ENCODE measurements at regions not wholly inside any gene's neighbourhood (a gene's known extent, or its start where the extent isn't known, plus 50 kb on each side); places are given as distances from the start of the nearest gene placed in this dataset.

DNA sequence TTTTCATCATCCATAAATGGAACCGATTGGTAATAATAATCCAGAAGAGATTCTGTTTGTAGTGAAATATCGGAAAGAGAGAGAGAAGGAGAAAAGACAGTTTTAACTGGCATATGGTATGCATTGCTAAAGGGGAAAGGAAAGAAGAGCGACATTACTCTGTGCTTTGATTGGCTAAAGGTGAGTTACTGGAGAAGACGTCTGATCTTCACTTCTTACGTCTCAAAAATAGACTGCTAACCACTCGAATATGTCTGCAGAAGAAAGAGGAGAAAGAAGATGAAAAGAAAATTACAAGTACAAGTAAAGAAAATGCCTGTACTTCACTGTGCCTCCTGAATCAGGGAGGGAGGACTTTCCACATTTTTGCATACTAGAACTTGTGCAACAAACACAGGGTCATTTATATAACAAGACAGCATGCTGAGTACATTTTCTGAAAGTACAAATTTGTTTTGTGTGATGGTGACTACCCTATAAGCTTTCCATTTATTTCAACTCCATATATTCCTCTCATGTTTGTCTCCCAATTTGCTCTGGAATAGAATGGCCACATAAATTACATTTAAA is 787.2 kb downstream of the RNF144A start:
- Histone ChIP-seq H3K4me1 (ENCODE audit: control insufficient read depth, insufficient read depth, low read length) (peaks cover 23% of the 10 kb centered on the region), H3K9me3 (ENCODE audit: control insufficient read depth, insufficient read depth, low read length) (no peaks in the 10 kb centered on the region), H3K27me3 (ENCODE audit: control insufficient read depth, insufficient read depth, low read length) (peaks cover 8% of the 10 kb centered on the region), H3K4me3 (ENCODE audit: low read depth, low read length) (no peak overlapping the region), H3K9ac (ENCODE audit: low read depth, low read length) (no peak overlapping the region), H3K36me3 (ENCODE audit: control insufficient read depth, insufficient read depth, low read length) (no peaks in the 10 kb centered on the region)

DNA sequence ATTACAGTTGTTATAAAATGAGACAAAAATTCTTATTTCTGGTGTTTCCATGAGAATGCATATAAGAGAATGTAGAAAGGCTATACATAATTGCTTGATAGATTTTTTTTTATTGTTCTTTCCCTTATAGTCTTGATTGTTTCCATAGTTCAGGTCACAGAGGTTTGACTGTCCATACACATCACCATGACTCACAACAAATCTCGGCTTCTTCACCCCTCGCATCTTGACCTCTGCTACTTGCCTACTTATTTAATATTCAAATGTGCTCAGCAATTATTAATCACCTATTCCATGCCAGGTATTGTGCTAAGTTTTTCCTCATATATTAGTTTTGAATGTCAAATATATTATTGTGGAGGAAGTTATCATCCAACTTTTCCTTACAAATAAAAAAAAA is 789.6 kb downstream of the RNF144A start:
- H3K36me3 ChIP-seq (ENCODE audit: control insufficient read depth, insufficient read depth, low read length) = no peaks in the 10 kb centered on the region
- no peak overlapping the region for H3K9ac ChIP-seq (ENCODE audit: low read depth, low read length)
- peaks cover 5% of the 10 kb centered on the region for H3K27me3 ChIP-seq (ENCODE audit: control insufficient read depth, insufficient read depth, low read length)
- H3K4me1 ChIP-seq (ENCODE audit: control insufficient read depth, insufficient read depth, low read length) = peaks cover 22% of the 10 kb centered on the region
- no peak overlapping the region for H3K4me3 ChIP-seq (ENCODE audit: low read depth, low read length)
- H3K9me3 ChIP-seq (ENCODE audit: control insufficient read depth, insufficient read depth, low read length) = no peaks in the 10 kb centered on the region

DNA sequence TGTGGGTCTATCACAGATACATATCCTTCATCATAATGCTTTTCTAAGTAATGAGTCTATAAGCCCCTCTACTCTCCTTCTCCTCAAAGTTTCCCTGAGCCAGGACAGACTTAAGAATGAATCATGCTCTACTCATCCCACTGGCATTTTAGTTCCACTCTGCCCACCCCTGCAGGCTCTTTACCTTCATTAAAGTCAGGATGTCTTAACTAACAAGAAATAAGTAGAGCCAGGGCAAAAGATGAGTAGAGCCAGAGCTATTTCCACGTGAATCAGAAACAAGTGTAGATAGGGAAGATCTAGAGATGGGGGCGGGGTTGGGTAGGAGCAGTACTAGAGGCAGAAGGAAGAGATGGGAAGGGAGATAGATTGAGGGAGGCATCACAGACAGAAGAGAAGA is 790.5 kb downstream of the RNF144A start:
- peaks cover 13% of the 10 kb centered on the region for H3K4me1 ChIP-seq (ENCODE audit: control insufficient read depth, insufficient read depth, low read length)
- no peaks in the 10 kb centered on the region for H3K9me3 ChIP-seq (ENCODE audit: control insufficient read depth, insufficient read depth, low read length)

DNA sequence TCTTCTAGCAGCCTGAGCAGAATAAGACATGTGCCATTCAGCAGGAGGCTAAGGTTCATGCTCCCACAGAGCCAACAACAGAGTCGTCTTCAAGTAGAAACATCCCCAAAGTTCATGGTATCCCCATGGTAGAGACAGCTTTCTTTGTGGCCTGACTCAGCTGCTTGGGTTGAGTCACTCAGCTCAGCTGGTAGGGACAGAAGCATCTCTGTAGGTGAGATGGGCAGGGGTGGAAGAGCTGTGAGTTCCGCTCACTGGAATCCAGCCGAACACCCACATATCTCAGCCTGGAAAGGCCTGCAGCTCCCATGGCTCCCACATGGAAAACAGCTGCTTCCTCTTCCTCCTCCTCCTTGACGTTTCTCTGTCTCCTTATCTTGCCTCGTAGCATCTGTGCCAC is 792.7 kb downstream of the RNF144A start:
- H3K4me1 ChIP-seq (ENCODE audit: control insufficient read depth, insufficient read depth, low read length) = no peaks in the 10 kb centered on the region
- no peaks in the 10 kb centered on the region for H3K36me3 ChIP-seq (ENCODE audit: control insufficient read depth, insufficient read depth, low read length)
- no peak overlapping the region for H3K4me3 ChIP-seq (ENCODE audit: low read depth, low read length)
- H3K9ac ChIP-seq (ENCODE audit: low read depth, low read length) = no peak overlapping the region
- H3K9me3 ChIP-seq (ENCODE audit: control insufficient read depth, insufficient read depth, low read length) = no peaks in the 10 kb centered on the region
- peaks cover 5% of the 10 kb centered on the region for H3K27me3 ChIP-seq (ENCODE audit: control insufficient read depth, insufficient read depth, low read length)

More for the DNA sequence above, 790.5 kb downstream of the RNF144A start:
- Histone ChIP-seq H3K36me3 (ENCODE audit: control insufficient read depth, insufficient read depth, low read length) (no peaks in the 10 kb centered on the region), H3K27me3 (ENCODE audit: control insufficient read depth, insufficient read depth, low read length) (peaks cover 5% of the 10 kb centered on the region), H3K4me3 (ENCODE audit: low read depth, low read length) (no peak overlapping the region), H3K9ac (ENCODE audit: low read depth, low read length) (no peak overlapping the region)

DNA sequence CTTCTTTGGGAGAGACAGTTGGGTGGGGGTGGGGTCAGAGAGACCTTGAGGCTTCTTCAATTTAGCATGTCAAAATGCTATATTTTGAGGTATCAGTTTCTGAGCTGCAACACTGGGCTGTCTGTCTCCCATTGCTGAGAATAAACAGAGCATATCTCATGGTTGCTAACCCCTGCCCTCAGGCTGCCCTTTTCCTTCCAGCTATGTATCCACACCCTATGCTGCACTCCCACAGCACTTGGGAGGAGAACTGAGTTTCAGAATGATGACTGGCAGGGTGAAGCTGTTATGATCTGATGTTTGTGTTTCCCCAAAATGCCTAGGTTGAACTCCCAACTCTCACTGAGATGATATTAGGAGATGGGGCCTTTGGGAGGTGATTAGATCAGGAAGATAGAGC is 794.0 kb downstream of the RNF144A start:
- Histone ChIP-seq H3K36me3 (ENCODE audit: control insufficient read depth, insufficient read depth, low read length) (no peaks in the 10 kb centered on the region), H3K9me3 (ENCODE audit: control insufficient read depth, insufficient read depth, low read length) (no peaks in the 10 kb centered on the region), H3K9ac (ENCODE audit: low read depth, low read length) (no peak overlapping the region), H3K4me3 (ENCODE audit: low read depth, low read length) (no peak overlapping the region), H3K27me3 (ENCODE audit: control insufficient read depth, insufficient read depth, low read length) (no peaks in the 10 kb centered on the region), H3K4me1 (ENCODE audit: control insufficient read depth, insufficient read depth, low read length) (no peaks in the 10 kb centered on the region)

DNA sequence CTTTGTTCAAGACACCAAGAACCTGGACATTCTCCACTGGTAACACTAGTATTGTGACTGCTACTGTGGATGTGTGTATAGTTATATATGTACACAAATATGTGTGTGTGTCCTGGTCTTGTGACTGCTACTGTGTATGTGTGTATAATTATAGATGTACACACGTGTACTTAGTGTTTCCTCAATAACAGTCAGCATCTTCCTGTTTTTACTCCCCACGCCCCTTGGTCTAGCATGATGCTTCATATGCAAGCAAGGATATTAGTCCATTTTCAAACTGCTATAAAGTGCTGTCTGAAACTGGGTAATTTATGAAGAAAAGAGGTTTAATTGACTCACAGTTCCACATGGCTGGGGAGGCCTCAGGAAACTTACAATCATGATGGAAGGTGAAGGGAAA is 802.7 kb downstream of the RNF144A start:
- Histone ChIP-seq H3K4me3 (ENCODE audit: low read depth, low read length) (no peak overlapping the region), H3K9me3 (ENCODE audit: control insufficient read depth, insufficient read depth, low read length) (no peaks in the 10 kb centered on the region), H3K36me3 (ENCODE audit: control insufficient read depth, insufficient read depth, low read length) (no peaks in the 10 kb centered on the region), H3K27me3 (ENCODE audit: control insufficient read depth, insufficient read depth, low read length) (no peaks in the 10 kb centered on the region), H3K4me1 (ENCODE audit: control insufficient read depth, insufficient read depth, low read length) (no peaks in the 10 kb centered on the region), H3K9ac (ENCODE audit: low read depth, low read length) (no peak overlapping the region)

DNA sequence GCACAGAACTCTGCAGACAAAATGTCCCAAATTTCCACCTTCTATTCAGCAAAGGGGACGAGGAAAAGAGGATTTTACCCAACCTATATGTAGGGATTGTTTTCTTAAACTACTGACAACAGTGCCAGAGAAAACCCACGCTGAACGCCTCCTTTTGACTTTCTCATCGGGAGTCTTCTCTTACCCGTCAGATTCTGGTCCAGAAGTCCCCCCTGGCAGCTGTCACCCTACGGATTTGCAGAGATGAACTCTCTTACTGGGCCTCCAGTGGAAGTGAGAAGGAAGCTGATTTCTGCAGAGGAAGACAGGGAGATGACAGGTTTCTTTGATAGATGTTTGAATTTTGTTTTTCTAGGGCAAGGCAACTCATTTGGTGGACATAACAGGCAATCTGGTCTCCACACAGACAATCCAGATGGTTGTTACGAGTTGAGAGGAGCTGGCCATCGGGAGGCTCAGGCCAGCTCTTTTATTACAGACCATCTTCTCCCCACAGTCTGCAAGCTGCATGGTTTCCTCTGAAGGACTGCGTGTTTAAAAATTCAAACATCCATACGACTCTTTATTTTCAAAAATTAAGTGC is 804.3 kb downstream of the RNF144A start:
- no peaks in the 10 kb centered on the region for H3K9me3 ChIP-seq (ENCODE audit: control insufficient read depth, insufficient read depth, low read length)
- no peak overlapping the region for H3K9ac ChIP-seq (ENCODE audit: low read depth, low read length)
- H3K36me3 ChIP-seq (ENCODE audit: control insufficient read depth, insufficient read depth, low read length) = no peaks in the 10 kb centered on the region
- H3K4me3 ChIP-seq (ENCODE audit: low read depth, low read length) = no peak overlapping the region
- no peaks in the 10 kb centered on the region for H3K4me1 ChIP-seq (ENCODE audit: control insufficient read depth, insufficient read depth, low read length)
- H3K27me3 ChIP-seq (ENCODE audit: control insufficient read depth, insufficient read depth, low read length) = no peaks in the 10 kb centered on the region

DNA sequence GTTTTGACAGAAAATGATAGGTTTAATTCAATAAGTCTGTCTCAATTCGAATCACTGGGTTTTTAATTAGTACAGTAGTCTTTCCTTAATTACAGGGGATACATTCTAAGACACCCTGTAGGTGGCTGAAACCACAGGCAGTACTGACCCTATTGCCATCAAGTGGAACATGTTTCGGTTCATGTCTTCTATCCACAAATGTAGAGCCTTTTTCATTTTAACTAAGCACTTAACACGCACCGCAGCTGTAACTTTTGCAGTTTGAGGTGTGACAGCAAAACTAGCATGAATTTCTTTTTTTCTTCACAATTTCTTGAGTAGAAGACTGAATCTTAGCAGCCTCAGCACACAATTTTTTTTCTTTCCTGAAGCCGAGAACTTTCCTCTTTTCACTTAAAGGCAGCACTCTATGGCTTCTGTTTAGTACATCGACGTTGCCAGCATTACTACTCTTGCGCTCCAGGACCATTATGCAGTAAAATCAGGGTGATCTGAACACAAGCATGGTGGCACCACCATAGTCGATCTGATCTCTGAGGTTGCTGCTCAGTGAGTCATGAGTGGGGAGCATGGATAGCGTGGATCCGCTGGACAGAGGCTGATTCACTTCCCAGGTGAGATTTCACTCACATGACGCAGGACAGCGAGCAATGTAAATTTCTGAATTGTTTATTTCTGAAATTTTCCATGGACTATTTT is 805.1 kb downstream of the RNF144A start:
- no peak overlapping the region for H3K4me3 ChIP-seq (ENCODE audit: low read depth, low read length)
- H3K27me3 ChIP-seq (ENCODE audit: control insufficient read depth, insufficient read depth, low read length) = no peaks in the 10 kb centered on the region
- H3K4me1 ChIP-seq (ENCODE audit: control insufficient read depth, insufficient read depth, low read length) = no peaks in the 10 kb centered on the region

DNA sequence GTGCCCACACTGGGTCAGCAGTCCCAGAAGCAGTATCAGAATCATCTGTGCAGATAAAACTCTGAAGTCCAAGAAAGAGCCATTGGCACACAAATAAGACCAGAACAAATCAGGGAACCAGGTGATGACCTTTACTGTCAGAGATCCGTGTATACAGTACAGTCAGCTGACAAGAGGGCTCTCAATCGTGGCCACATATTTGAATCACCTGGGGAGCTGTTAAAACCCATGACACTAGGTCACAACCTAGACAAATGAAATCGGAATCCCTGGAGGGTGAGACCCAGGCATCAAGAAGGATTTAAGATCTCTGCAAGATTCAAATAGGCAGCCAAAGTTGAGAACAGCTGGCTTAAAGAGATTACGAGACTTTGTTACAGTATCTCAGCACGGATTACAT is 807.1 kb downstream of the RNF144A start:
- Histone ChIP-seq H3K4me1 (ENCODE audit: control insufficient read depth, insufficient read depth, low read length) (no peaks in the 10 kb centered on the region), H3K4me3 (ENCODE audit: low read depth, low read length) (no peak overlapping the region)

More for the DNA sequence above, 805.1 kb downstream of the RNF144A start:
- H3K9me3 ChIP-seq (ENCODE audit: control insufficient read depth, insufficient read depth, low read length) = no peaks in the 10 kb centered on the region
- H3K9ac ChIP-seq (ENCODE audit: low read depth, low read length) = no peak overlapping the region
- no peaks in the 10 kb centered on the region for H3K36me3 ChIP-seq (ENCODE audit: control insufficient read depth, insufficient read depth, low read length)

DNA sequence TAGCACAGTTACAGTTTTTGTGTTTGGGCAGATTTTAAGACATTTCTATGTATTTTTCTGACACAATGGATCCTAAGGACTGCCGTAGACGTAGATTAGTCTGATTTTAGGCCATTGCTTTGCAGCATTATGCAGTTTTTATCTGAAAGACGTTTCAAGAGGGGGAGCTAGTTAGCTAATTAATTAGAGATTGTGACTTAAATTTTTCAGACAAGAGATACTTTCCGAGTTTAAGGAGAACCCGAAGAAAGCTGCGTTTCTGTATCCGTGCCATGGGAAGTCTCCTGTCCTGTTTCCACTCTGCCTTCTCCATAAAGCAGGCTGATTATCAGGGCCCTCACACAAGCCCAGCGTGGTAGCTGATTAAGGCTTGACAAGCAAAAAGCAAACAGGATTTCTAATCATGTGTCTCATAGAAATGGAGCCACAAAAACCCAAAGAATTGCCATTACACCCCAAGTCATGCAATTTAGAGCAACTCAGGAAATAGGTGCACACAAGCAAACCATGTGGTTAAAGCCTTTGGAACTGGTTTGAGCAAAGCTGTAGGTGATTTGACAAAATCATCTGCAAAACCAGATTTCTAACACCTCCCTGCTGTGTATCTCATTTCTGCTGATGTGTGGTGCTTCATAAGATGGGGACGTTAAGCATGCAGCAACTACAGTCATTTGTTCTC is 808.1 kb downstream of the RNF144A start:
- no peaks in the 10 kb centered on the region for H3K36me3 ChIP-seq (ENCODE audit: control insufficient read depth, insufficient read depth, low read length)
- no peak overlapping the region for H3K4me3 ChIP-seq (ENCODE audit: low read depth, low read length)
- no peaks in the 10 kb centered on the region for H3K4me1 ChIP-seq (ENCODE audit: control insufficient read depth, insufficient read depth, low read length)
- no peak overlapping the region for H3K9ac ChIP-seq (ENCODE audit: low read depth, low read length)
- H3K9me3 ChIP-seq (ENCODE audit: control insufficient read depth, insufficient read depth, low read length) = no peaks in the 10 kb centered on the region
- H3K27me3 ChIP-seq (ENCODE audit: control insufficient read depth, insufficient read depth, low read length) = no peaks in the 10 kb centered on the region

More for the DNA sequence above, 807.1 kb downstream of the RNF144A start:
- H3K36me3 ChIP-seq (ENCODE audit: control insufficient read depth, insufficient read depth, low read length) = no peaks in the 10 kb centered on the region
- H3K27me3 ChIP-seq (ENCODE audit: control insufficient read depth, insufficient read depth, low read length) = no peaks in the 10 kb centered on the region
- H3K9ac ChIP-seq (ENCODE audit: low read depth, low read length) = no peak overlapping the region
- H3K9me3 ChIP-seq (ENCODE audit: control insufficient read depth, insufficient read depth, low read length) = no peaks in the 10 kb centered on the region

DNA sequence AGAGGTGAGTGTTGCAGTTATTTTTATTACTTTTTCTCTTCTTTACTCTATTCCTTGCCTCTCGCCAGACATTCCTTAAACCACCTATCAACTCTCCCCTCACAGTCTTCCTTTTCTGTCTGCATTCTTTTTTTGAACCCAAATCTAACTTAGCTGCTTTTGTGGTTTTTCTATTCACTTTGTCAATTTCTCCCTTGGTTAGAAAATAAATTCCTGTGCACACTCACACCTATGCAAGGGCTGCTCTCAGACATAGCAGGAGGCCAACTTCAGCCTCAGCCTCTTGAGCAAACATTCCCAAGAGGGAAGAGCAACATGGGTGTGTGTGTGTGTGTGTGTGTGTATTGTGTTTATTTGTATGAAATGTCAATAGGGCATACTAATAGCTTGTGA is 808.6 kb downstream of the RNF144A start:
- Histone ChIP-seq H3K4me1 (ENCODE audit: control insufficient read depth, insufficient read depth, low read length) (no peaks in the 10 kb centered on the region), H3K4me3 (ENCODE audit: low read depth, low read length) (no peak overlapping the region), H3K27me3 (ENCODE audit: control insufficient read depth, insufficient read depth, low read length) (no peaks in the 10 kb centered on the region), H3K9ac (ENCODE audit: low read depth, low read length) (no peak overlapping the region), H3K36me3 (ENCODE audit: control insufficient read depth, insufficient read depth, low read length) (no peaks in the 10 kb centered on the region), H3K9me3 (ENCODE audit: control insufficient read depth, insufficient read depth, low read length) (no peaks in the 10 kb centered on the region)

DNA sequence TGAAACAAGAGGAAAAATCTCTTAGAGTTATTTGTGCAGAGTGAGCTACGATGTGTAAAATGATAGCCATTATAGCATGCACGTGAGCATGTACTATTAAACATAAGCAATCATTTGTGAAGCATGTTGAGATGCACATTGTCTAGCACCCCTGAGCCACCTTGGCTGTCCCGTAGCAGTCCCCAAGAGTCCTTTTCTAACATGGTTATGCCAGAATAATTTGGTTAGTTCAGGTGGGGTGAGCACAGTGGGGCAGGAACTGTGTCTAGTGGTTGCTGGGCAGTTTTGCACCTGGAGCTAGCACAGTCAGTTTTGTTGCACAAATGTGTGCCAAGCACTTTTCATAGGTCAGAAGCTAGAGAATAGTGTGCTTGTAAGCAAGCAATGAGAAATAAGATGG is 809.8 kb downstream of the RNF144A start:
- H3K27me3 ChIP-seq (ENCODE audit: control insufficient read depth, insufficient read depth, low read length) = no peaks in the 10 kb centered on the region

More for the DNA sequence above, 809.8 kb downstream of the RNF144A start:
- H3K4me1 ChIP-seq (ENCODE audit: control insufficient read depth, insufficient read depth, low read length) = no peaks in the 10 kb centered on the region
- H3K9ac ChIP-seq (ENCODE audit: low read depth, low read length) = no peak overlapping the region
- H3K36me3 ChIP-seq (ENCODE audit: control insufficient read depth, insufficient read depth, low read length) = no peaks in the 10 kb centered on the region
- H3K9me3 ChIP-seq (ENCODE audit: control insufficient read depth, insufficient read depth, low read length) = no peaks in the 10 kb centered on the region
- no peak overlapping the region for H3K4me3 ChIP-seq (ENCODE audit: low read depth, low read length)
